CD4-positive, alpha-beta T cell treated with Interferon alpha-2 for 1 hour (primary cell): ENCODE measurements at regions not wholly inside any gene's neighbourhood (a gene's known extent, or its start where the extent isn't known, plus 50 kb on each side); places are given as distances from the start of the nearest gene placed in this dataset.

Experiments
- DNase-seq, 2 donors: peaks; one replicate each; pipeline ENCODE4 v3.0.0-alpha.2; 2020 to 2022

GRCh38 chr4:35934320-35934981, 309.9 kb downstream of the ARAP2 start:
- peak in 1 of 2 donors; percentile 13 for DNase-seq

DNA sequence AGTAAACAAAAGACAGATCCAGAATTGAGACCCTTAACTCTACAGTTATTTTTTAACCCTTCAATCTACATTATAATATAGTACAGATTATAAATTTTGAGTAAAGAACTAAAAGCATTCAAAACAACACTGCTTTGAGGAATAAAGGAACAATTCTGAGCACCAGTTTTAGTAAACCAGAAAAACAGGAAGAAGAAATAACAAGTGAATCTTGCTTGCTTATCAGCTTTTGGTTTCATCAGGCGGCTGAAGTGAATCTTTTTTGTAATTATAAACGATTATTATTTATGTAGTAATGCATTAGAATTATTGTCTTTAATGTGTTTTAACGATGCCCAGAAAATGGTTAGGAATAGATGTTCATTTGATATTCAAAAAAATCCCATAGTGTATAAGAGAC, 305.4 kb downstream of the ARAP2 start:
- DNase-seq = no peak

DNA sequence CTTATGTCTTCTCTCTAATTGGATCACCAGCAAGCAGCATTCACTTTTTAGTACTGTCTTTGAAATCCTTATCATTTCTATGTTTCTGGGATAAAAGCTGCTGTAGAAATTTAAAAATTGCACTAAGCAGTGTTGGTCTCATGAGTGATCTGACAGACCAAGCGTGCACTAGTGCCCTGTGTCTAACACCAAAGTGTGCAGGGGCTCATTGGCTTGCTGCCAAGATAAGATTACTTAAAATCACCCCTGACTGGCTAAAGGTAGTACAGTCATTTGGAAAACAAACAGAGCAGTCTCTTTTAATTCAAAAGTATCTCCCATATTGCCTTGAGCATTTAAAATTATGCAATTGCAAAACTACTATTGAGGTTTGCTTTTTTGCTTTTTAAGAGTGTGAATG, 304.6 kb downstream of the ARAP2 start:
- DNase-seq = no peak

- DNase-seq = no peak
Observed at GRCh38 chr4:35942092-35942491, 302.2 kb downstream of the ARAP2 start.

- DNase-seq = no peak
Observed at GRCh38 chr4:35943606-35944005, 300.7 kb downstream of the ARAP2 start.

DNA sequence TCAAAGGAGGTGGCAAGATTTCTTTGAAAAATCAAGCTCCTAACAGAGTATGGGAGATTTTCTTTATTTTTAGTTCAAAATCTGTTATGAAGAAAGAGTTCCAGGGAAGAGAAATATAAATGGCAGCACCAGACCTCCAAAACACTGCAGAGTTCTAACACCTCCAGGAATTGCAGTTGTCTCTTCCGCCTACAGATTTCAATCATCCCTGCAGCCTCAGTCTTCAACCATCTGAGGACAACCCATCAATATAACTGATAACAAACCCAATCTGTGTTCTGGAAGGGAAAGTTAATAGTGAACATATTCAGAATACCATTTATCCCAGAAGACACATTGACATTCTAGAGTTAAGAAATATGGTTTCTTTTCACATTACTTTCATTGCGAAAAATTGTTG, 296.1 kb downstream of the ARAP2 start:
- no peak for DNase-seq

DNA sequence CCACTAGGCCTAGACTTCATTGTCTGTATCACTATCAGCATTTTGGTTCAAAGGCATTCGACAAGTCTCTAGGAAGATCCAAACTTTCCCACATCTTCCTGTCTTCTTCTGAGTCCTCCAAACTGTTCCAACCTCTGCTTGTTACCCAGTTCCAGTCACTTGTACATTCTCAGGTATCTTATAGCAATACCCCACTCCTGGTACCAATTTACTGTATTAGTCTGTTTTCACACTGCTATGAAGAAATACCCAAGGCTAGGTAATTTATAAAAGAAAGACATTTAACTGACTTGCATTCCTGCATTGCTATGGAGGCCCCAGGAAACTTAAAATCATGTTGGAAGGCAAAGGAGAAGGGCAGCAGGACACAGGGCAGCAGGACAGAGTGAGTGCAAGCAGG, 293.9 kb downstream of the ARAP2 start:
- no peak for DNase-seq

DNA sequence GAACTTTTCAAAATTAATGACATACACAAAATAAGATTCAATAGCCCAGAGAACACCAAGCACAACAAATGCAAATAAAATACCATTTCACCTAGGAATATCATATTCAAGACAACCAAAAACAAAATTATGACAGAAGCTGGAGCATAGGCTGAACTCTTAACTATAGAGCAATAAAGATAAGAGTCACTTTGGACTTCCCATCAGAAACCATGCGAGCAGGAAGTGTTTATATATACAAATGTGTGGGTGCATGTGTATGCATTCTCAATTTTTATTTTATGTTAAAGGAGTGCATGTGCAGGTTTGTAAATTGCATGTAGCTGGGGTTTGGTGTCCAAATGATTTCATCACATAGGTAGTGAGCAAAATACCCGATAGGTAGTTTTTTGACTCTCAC, 291.6 kb downstream of the ARAP2 start:
- no peak for DNase-seq

DNA sequence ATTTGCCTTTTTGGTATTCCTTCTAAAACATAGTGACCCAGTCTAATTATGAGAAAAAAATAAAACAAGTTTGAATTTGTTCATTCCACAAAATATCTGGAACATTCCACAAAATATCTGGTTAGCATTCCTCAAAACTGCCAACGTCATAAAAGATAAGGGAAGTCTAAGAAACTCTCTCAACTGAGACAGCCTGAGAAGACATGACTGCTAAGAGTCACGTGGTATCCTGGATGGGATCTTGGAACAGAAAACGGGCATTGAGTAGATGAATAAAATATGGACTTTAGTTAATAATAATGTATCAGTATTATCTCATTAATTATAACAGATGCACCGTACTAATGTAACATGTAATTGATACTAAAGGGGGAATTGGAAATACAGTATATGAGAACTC, 280.9 kb downstream of the ARAP2 start:
- DNase-seq = no peak

- no peak for DNase-seq
Observed at GRCh38 chr4:35963974-35964515, 280.3 kb downstream of the ARAP2 start.

- no peak for DNase-seq
Observed at GRCh38 chr4:35965300-35965699, 279.0 kb downstream of the ARAP2 start.

DNA sequence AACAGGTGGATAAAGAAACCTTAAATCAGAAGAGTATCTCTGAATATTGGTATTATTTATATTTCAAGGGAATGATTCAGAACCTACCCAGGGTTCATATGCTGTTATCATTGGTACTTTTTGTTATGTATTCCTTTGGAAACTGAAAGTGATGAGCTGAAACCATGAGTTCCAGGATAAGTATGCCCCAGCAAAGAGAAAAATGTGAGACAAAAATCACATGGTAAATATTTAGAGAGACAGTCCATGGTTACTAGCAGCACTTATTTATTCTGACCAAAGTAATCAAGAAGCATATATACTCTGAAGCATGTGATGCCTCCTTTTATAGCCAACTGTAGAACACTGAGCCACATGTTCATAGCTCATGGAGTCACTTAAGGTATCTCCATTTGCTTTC, 277.7 kb downstream of the ARAP2 start:
- DNase-seq = no peak

GRCh38 chr4:35970366-35970960, 273.9 kb downstream of the ARAP2 start:
- no peak for DNase-seq

DNA sequence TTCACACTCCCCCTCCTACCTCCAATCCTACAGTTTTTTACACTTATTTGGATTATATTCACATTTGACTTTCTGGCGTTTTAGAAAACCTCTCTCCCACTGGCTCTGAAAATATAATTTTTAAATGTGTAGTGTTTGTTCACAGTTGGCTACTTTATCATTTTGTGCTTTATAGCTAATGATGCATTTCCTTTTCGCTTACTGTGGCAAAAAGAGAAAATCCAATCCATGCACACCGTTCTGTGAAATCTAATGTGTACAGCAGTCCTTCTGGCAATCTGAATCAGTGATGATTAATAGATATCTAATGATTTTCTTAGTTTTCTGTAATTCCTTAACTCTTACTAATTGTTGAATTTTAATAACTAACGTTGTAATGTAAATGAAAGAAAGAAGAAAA, 271.5 kb downstream of the ARAP2 start:
- DNase-seq = no peak

GRCh38 chr4:35975617-35976355, 268.5 kb downstream of the ARAP2 start:
- DNase-seq = no peak

DNA sequence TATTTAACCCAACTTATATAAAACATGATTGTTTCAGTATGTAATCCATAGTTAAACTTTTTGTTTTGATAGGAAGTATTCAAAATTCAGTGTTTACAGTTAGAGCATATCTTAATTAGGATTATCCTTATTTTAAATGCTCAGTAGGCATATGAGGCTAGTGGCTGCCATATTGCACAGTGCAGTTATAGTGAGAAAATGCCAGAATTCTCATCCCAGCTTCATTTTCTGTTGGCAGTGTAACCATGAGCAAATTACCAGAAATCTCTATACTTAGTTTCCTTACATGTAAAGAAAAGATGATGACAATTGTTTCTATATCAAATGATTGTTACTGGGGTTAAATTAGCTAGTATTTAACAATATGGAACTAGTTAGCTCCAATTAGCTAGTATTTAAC, 265.8 kb downstream of the ARAP2 start:
- no peak for DNase-seq

GRCh38 chr4:35982318-35982717, 262.0 kb downstream of the ARAP2 start:
- DNase-seq = no peak

- DNase-seq = no peak
Observed at GRCh38 chr4:35986537-35986936, 257.8 kb downstream of the ARAP2 start.

DNA sequence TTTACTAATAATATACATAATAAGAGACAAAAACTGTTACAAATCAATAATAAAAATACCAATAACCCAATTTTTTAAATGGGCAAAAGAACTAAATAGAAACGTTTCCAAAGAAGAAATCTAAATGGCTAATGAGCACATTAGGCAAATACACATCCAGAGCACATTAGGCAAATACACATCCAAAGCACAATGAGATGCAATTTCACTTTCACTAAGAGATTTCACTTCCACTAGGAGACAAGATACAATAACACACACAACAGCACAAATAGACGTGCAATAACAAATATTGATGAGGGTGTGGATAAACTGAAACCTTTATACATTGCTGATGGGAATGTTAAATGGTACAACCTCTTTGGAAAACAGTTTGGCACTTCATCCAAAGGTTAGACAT, 250.7 kb downstream of the ARAP2 start:
- DNase-seq = no peak

DNA sequence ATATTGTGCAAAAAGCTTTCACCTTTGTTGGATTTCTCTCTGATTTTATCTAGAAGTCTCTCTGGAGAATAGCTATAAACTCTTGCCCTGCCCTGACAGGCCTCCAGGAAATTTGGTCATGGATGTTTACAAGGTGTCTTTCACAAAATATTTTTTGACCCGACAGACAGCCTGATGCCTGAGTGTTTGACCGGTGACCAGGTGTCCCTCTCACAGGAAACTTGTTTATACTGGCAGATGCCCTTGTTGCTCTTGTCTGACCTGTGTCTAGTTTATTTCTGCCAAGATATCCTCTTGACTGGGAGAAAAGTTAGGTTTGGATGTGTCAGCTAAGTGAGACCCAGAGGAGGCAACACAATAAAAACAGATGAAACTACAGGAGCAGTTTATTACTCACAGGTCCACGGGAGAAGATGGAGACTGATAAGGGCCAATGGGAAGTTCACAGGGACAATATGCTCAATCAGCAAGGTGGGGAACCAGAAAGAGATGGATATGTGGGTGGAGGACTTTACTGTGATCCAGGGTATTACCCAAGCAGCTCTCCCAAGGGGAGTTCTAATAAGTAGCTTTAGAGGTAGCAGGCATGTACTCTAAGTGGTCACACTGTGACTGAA, 243.3 kb downstream of the ARAP2 start:
- no peak for DNase-seq

GRCh38 chr4:36003051-36003450, 241.3 kb downstream of the ARAP2 start:
- no peak for DNase-seq

DNA sequence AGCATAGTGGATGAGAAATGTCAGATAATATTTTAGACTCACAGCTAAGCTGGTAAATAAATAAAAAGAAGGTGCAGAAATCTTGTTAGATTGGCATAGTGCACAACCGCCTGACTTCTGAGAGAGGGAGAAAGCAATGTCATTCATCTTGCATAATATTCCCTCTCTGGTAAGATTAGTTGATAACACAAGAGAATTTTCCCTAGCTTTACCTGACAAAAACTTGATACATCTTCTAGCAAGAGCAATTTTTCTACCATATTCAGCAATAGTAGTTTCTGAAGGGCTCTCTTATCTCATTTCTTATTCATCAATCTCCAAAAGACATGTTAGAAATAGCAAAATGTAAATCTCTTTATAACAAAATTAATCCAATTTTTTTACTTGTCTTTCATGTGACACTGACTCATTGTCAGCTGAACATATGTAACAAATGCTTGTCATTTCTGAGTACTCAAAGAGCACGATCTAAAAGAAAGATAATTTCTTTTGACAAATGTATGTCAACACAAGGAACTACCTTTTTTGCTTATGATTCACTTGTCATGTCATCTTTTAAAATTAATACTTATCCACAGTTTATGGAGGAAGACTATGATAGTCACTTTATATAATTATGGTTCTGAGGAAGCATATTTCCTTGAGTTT, 240.0 kb downstream of the ARAP2 start:
- DNase-seq = no peak

- DNase-seq = no peak
Observed at GRCh38 chr4:36006226-36006625, 238.1 kb downstream of the ARAP2 start.
